ENCODE measurements at regions not wholly inside any gene's neighbourhood (a gene's known extent, or its start where the extent isn't known, plus 50 kb on each side); places are given as distances from the start of the nearest gene placed in this dataset.

- TF ChIP-seq, protein P1, sequence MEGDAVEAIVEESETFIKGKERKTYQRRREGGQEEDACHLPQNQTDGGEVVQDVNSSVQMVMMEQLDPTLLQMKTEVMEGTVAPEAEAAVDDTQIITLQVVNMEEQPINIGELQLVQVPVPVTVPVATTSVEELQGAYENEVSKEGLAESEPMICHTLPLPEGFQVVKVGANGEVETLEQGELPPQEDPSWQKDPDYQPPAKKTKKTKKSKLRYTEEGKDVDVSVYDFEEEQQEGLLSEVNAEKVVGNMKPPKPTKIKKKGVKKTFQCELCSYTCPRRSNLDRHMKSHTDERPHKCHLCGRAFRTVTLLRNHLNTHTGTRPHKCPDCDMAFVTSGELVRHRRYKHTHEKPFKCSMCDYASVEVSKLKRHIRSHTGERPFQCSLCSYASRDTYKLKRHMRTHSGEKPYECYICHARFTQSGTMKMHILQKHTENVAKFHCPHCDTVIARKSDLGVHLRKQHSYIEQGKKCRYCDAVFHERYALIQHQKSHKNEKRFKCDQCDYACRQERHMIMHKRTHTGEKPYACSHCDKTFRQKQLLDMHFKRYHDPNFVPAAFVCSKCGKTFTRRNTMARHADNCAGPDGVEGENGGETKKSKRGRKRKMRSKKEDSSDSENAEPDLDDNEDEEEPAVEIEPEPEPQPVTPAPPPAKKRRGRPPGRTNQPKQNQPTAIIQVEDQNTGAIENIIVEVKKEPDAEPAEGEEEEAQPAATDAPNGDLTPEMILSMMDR (IDR thresholded peaks at IDR 0.05; ENCODE audit: poor library complexity, severe bottlenecking), result no peak
- no peaks in the 10 kb centered on the region for H3K9me3 ChIP-seq (ENCODE audit: severe bottlenecking)
- H3K4me1 ChIP-seq (ENCODE audit: insufficient read depth, poor library complexity, severe bottlenecking), result no peaks in the 10 kb centered on the region
- no peak overlapping the region for H3K27ac ChIP-seq (ENCODE audit: poor library complexity, severe bottlenecking)
- H3K4me3 ChIP-seq (ENCODE audit: severe bottlenecking), result no peak overlapping the region
- DNase-seq (ENCODE audit: low spot score) (no peak), ATAC-seq (ENCODE audit: low read depth) (no peak)
- no peaks in the 10 kb centered on the region for H3K36me3 ChIP-seq (ENCODE audit: low read depth)
- H3K27me3 ChIP-seq (ENCODE audit: insufficient read depth, poor library complexity, severe bottlenecking), result no peaks in the 10 kb centered on the region
Measured at GRCh38 chr10:88023676-88024075, 160.3 kb downstream of the PTEN start.

- no peaks in the 10 kb centered on the region for H3K36me3 ChIP-seq (ENCODE audit: low read depth)
- H3K9me3 ChIP-seq (ENCODE audit: severe bottlenecking), result no peaks in the 10 kb centered on the region
- ATAC-seq (ENCODE audit: low read depth) (no peak), DNase-seq (ENCODE audit: low spot score) (no peak)
- H3K4me1 ChIP-seq (ENCODE audit: insufficient read depth, poor library complexity, severe bottlenecking), result no peaks in the 10 kb centered on the region
- no peaks in the 10 kb centered on the region for H3K27me3 ChIP-seq (ENCODE audit: insufficient read depth, poor library complexity, severe bottlenecking)
- no peak overlapping the region for H3K4me3 ChIP-seq (ENCODE audit: severe bottlenecking)
- H3K27ac ChIP-seq (ENCODE audit: poor library complexity, severe bottlenecking), result no peak overlapping the region
- TF ChIP-seq, protein P1 (IDR thresholded peaks at IDR 0.05; ENCODE audit: poor library complexity, severe bottlenecking), result no peak
Measured at GRCh38 chr10:88026031-88026430, 162.6 kb downstream of the PTEN start.

GRCh38 chr10:88027570-88027969 lies 164.1 kb downstream of the PTEN start:
- H3K4me3 ChIP-seq (ENCODE audit: severe bottlenecking), result no peak overlapping the region
- no peaks in the 10 kb centered on the region for H3K36me3 ChIP-seq (ENCODE audit: low read depth)
- no peak for ATAC-seq (ENCODE audit: low read depth)
- no peaks in the 10 kb centered on the region for H3K9me3 ChIP-seq (ENCODE audit: severe bottlenecking)
- no peaks in the 10 kb centered on the region for H3K27me3 ChIP-seq (ENCODE audit: insufficient read depth, poor library complexity, severe bottlenecking)
- H3K27ac ChIP-seq (ENCODE audit: poor library complexity, severe bottlenecking), result no peak overlapping the region
- TF ChIP-seq, protein P1 (IDR thresholded peaks at IDR 0.05; ENCODE audit: poor library complexity, severe bottlenecking), result no peak
- peaks cover 4% of the 10 kb centered on the region for H3K4me1 ChIP-seq (ENCODE audit: insufficient read depth, poor library complexity, severe bottlenecking)
- no peak for DNase-seq (ENCODE audit: low spot score)

DNA sequence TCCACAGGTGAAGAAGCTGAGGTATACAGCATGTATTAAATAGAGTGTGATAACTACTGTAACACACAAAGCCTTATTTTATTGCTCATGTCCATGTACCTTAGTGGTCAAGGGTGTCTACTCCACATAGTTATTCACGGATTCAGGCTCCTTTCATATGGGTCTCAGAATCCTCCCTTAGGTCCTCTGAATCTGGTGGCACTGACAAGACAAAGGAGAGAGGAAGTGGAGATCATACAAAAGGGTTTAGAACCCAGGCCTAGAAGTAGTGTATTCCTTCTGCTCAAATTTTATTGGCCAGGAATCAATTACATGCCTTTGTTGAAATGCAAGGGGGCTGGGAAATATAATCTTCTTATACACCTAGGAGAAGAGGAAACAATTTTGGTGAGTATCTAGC lies 164.6 kb downstream of the PTEN start:
- no peak for ATAC-seq (ENCODE audit: low read depth)
- no peaks in the 10 kb centered on the region for H3K9me3 ChIP-seq (ENCODE audit: severe bottlenecking)

DNA sequence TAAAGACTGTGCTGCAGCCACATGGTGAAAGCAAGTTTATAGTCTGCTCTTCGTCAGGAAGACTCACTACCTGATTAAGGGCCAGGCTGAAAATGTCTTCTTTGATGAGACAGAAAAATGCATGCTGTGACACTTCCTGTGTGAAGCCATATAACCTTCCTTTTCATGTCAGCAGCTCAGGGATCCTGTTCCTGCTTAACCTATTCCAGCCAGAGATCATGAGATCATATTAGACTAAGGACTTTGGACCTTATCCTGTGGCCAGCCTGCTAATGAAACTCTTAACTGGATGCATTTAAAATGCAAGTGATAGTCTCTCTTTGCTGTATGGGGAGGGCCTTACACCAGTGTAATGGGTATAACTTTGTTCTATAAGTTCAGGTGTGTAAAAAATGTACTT lies 165.2 kb downstream of the PTEN start:
- no peak overlapping the region for H3K27ac ChIP-seq (ENCODE audit: poor library complexity, severe bottlenecking)
- TF ChIP-seq, protein P1 (IDR thresholded peaks at IDR 0.05; ENCODE audit: poor library complexity, severe bottlenecking), result no peak
- DNase-seq (ENCODE audit: low spot score) (no peak), ATAC-seq (ENCODE audit: low read depth) (no peak)
- H3K4me1 ChIP-seq (ENCODE audit: insufficient read depth, poor library complexity, severe bottlenecking), result peaks cover 9% of the 10 kb centered on the region
- H3K36me3 ChIP-seq (ENCODE audit: low read depth), result no peaks in the 10 kb centered on the region
- no peaks in the 10 kb centered on the region for H3K9me3 ChIP-seq (ENCODE audit: severe bottlenecking)
- H3K27me3 ChIP-seq (ENCODE audit: insufficient read depth, poor library complexity, severe bottlenecking), result no peaks in the 10 kb centered on the region
- H3K4me3 ChIP-seq (ENCODE audit: severe bottlenecking), result no peak overlapping the region

More for the DNA sequence above, 164.6 kb downstream of the PTEN start:
- TF ChIP-seq, protein P1 (IDR thresholded peaks at IDR 0.05; ENCODE audit: poor library complexity, severe bottlenecking), result no peak
- DNase-seq (ENCODE audit: low spot score), result no peak
- H3K27me3 ChIP-seq (ENCODE audit: insufficient read depth, poor library complexity, severe bottlenecking), result no peaks in the 10 kb centered on the region
- H3K36me3 ChIP-seq (ENCODE audit: low read depth), result no peaks in the 10 kb centered on the region
- peaks cover 9% of the 10 kb centered on the region for H3K4me1 ChIP-seq (ENCODE audit: insufficient read depth, poor library complexity, severe bottlenecking)
- no peak overlapping the region for H3K27ac ChIP-seq (ENCODE audit: poor library complexity, severe bottlenecking)
- H3K4me3 ChIP-seq (ENCODE audit: severe bottlenecking), result no peak overlapping the region

Measured in RWPE2 (cell line).